ENCODE measurements at regions not wholly inside any gene's neighbourhood (a gene's known extent, or its start where the extent isn't known, plus 50 kb on each side); places are given as distances from the start of the nearest gene placed in this dataset.
"Not testable (repeated sequence)": the region's sequence is repeated elsewhere in the genome, so short reads cannot be mapped to it uniquely, and the experiment has no call there.

- DNase-seq = no peak
These were observed 100.6 kb upstream of the ELMO1 start for GRCh38 chr7:37549076-37549931.

GRCh38 chr7:37550426-37550825 is 101.8 kb upstream of the ELMO1 start:
- DNase-seq = no peak

- no peak for DNase-seq
These were observed 102.2 kb upstream of the ELMO1 start for GRCh38 chr7:37550872-37551271.

- DNase-seq = no peak
These were observed 103.4 kb upstream of the ELMO1 start for GRCh38 chr7:37552030-37552429.

- not testable (repeated sequence) for DNase-seq
These were observed 103.8 kb upstream of the ELMO1 start for GRCh38 chr7:37552439-37552838.

- no peak for DNase-seq
These were observed 106.9 kb upstream of the ELMO1 start for GRCh38 chr7:37555528-37555927.

GRCh38 chr7:37557571-37558209 is 109.0 kb upstream of the ELMO1 start:
- DNase-seq = no peak

- no peak for DNase-seq
These were observed 109.8 kb upstream of the ELMO1 start for GRCh38 chr7:37558320-37559096.

GRCh38 chr7:37570145-37570544 is 113.4 kb upstream of the GPR141 start:
- DNase-seq = no peak

GRCh38 chr7:37571806-37572205 is 111.8 kb upstream of the GPR141 start:
- DNase-seq = no peak

GRCh38 chr7:37577412-37577811 is 106.2 kb upstream of the GPR141 start:
- peak; percentile 5 to 27 for DNase-seq

GRCh38 chr7:37577901-37578300 is 105.7 kb upstream of the GPR141 start:
- no peak for DNase-seq

GRCh38 chr7:37578350-37578749 is 105.2 kb upstream of the GPR141 start:
- DNase-seq = no peak

- no peak for DNase-seq
These were observed 103.2 kb upstream of the GPR141 start for GRCh38 chr7:37580376-37580775.

GRCh38 chr7:37584651-37585463 is 98.7 kb upstream of the GPR141 start:
- DNase-seq = peak; percentile 32 to 76

GRCh38 chr7:37590824-37591223 is 92.7 kb upstream of the GPR141 start:
- no peak for DNase-seq

GRCh38 chr7:37592366-37592765 is 91.2 kb upstream of the GPR141 start:
- DNase-seq = no peak

GRCh38 chr7:37594602-37595001 is 89.0 kb upstream of the GPR141 start:
- DNase-seq = no peak

GRCh38 chr7:37598824-37599223 is 84.7 kb upstream of the GPR141 start:
- DNase-seq = no peak

GRCh38 chr7:37601321-37601720 is 82.2 kb upstream of the GPR141 start:
- DNase-seq = no peak

GRCh38 chr7:37604078-37604477 is 79.5 kb upstream of the GPR141 start:
- DNase-seq = no peak

- DNase-seq = not testable (repeated sequence)
These were observed 66.2 kb upstream of the GPR141 start for GRCh38 chr7:37617406-37617805.

GRCh38 chr7:37633048-37633447 is 50.5 kb upstream of the GPR141 start:
- no peak for DNase-seq
